OCI-LY3 (cell line): ENCODE measurements at regions not wholly inside any gene's neighbourhood (a gene's known extent, or its start where the extent isn't known, plus 50 kb on each side); places are given as distances from the start of the nearest gene placed in this dataset.

ENCODE experiments used
- H2AFZ ChIP-seq: fragments of 200-600, 300-600 bp; shearing (Covaris generic); 2 replicates; pipeline ENCODE4 v1.6.0; 2014; ENCODE audit warnings: antibody characterized with exemption, low read depth, low read length
- H3K27ac ChIP-seq: fragments of 200-600, 300-600 bp; sonication (generic); 2 replicates; pipeline ENCODE4 v1.5.1; 2014; ENCODE audit warnings: mild to moderate bottlenecking, low read length, moderate library complexity, mixed read lengths
- H3K27me3 ChIP-seq: fragments of 200-600, 300-600 bp; sonication (generic); 2 replicates; pipeline ENCODE4 v1.6.1; 2014; ENCODE audit warnings: low read depth, low read length, mixed read lengths
- H3K36me3 ChIP-seq: fragments of 200-600, 300-600 bp; sonication (generic); replicated peaks from 2 replicates; pipeline ENCODE3; 2014; ENCODE audit warnings: low read depth, low read length, mixed read lengths
- H3K4me1 ChIP-seq: fragments of 300-600, 200-600 bp; sonication (generic); 2 replicates; pipeline ENCODE4 v1.6.1; 2014; ENCODE audit warnings: low read length, mixed read lengths
- H3K4me2 ChIP-seq: fragments of 200-600, 300-600 bp; sonication (generic); 2 replicates; pipeline ENCODE4 v1.6.1; 2014; ENCODE audit warnings: low read length, mixed read lengths
- H3K4me3 ChIP-seq: fragments of 300-600, 200-600 bp; sonication (generic); 2 replicates; pipeline ENCODE4 v1.5.1; 2014; ENCODE audit warnings: antibody characterized with exemption, mild to moderate bottlenecking, low read length, moderate library complexity
- H3K79me2 ChIP-seq: fragments of 300-600, 200-600 bp; shearing (Covaris generic); 2 replicates; pipeline ENCODE4 v1.6.1; 2014; ENCODE audit warnings: mild to moderate bottlenecking, low read length, mixed read lengths
- H3K9ac ChIP-seq: fragments of 300-600, 200-600 bp; shearing (Covaris generic); 2 replicates; pipeline ENCODE4 v1.6.0; 2014; ENCODE audit warnings: mild to moderate bottlenecking, low read length, moderate library complexity
- H3K9me3 ChIP-seq: fragments of 200-600, 300-600 bp; shearing (Covaris generic); 2 replicates; pipeline ENCODE4 v1.6.1; 2014; ENCODE audit warnings: low read length, mixed read lengths; ENCODE audit not compliant: insufficient read depth
- H4K20me1 ChIP-seq: fragments of 200-600, 300-600 bp; sonication (generic); 2 replicates; pipeline ENCODE4 v1.6.1; 2016; ENCODE audit warnings: low read length, mixed read lengths; ENCODE audit not compliant: insufficient read depth
- CTCF ChIP-seq: fragments of 200-600, 300-600 bp; sonication (generic); IDR thresholded peaks from 2 replicates; pipeline ENCODE4 v1.5.1; 2014; ENCODE audit warnings: antibody characterized with exemption, low read length, low read depth
- EZH2phosphoT487 ChIP-seq: fragments of 200-600 bp; shearing (Covaris generic); IDR thresholded peaks from 2 replicates; pipeline ENCODE4 v1.6.1; 2018; ENCODE audit warnings: antibody characterized with exemption, mixed run types, low read depth

DNA sequence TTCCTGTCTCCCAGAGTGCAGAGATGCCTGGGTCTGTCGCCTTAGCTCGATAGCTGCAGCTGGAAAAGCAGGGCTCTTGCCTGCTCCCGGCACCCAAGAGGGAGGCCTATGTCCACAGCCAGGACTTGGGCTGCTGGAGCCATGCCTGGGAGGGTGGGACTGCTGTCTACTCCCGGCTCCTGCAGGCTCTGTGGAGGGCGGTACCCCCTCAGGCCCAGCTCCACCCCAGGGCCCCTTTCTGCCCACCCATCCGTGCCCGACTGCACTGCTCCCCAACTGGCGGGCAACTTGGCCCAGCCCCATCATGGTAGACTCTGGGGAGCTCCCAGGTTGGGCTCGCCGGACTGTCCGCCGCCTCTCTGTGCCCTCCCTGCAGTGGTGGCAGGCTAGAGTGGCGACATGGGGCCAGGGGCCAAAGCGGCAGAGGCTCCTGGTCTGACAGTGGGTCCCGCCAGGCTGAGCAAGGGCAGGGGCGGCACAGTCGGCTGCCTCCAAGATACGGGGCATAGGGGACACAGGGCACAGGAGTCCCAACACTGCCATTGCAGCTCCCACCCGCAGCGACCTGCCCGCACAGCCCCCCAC is 901.0 kb downstream of the CCDC85A start:
- Histone ChIP-seq H3K79me2 (no peaks in the 10 kb centered on the region), H3K4me2 (no peak overlapping the region), H3K9ac (no peak overlapping the region), H3K9me3 (no peaks in the 10 kb centered on the region), H3K4me3 (no peak overlapping the region), H3K4me1 (no peaks in the 10 kb centered on the region), H3K36me3 (no peaks in the 10 kb centered on the region), H3K27ac (no peak overlapping the region), H2AFZ (no peak overlapping the region), H3K27me3 (no peaks in the 10 kb centered on the region), H4K20me1 (no peaks in the 10 kb centered on the region)
- TF ChIP-seq CTCF (no peak), EZH2phosphoT487 (no peak)

DNA sequence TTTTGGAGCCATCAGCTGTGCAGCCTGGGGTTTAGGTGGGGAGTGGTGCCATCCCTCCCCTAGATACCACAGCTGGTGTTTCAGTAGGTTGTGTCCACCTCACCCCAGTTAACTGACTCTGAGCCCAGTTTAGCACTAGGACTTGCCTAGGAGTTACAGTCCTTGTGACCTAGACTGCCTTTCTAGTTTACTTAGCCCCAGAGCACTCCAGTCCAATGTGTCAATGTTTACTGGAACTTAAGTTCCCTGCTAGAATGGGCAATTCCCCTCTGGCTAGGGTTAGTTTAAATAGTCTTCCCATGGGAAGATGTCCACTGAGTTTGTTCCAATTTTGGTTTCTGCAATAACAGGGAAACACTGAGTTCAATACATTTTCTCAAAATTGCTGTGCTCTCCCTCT is 909.2 kb downstream of the CCDC85A start:
- H3K4me2 ChIP-seq: no peak overlapping the region
- no peaks in the 10 kb centered on the region for H3K27me3 ChIP-seq
- no peak overlapping the region for H3K4me3 ChIP-seq
- H2AFZ ChIP-seq: no peak overlapping the region
- H3K4me1 ChIP-seq: no peaks in the 10 kb centered on the region
- no peak overlapping the region for H3K27ac ChIP-seq
- no peaks in the 10 kb centered on the region for H4K20me1 ChIP-seq
- peaks cover 6% of the 10 kb centered on the region; the same call in 1 of the 2 replicates for H3K9me3 ChIP-seq
- H3K36me3 ChIP-seq: no peaks in the 10 kb centered on the region
- no peaks in the 10 kb centered on the region for H3K79me2 ChIP-seq
- no peak overlapping the region for H3K9ac ChIP-seq
- TF ChIP-seq EZH2phosphoT487: no peak
- no peak for TF ChIP-seq CTCF

DNA sequence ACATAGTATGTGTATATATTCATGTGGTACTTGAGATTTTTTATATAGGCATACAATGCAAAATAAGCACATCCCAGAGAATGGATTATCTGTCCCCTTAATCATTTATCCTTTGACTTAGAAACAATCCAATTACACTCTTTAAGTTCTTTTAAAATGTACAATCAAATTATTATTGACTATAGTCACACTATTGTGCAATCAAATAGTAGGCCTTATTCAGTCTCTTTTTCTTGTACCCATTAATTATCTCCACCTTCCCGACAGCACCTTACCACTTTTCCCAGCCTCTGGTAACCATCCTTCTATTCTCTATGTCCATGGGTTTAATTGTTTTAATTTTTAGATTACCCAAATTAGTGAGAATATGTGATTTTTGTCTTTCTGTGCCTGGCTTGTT is 914.1 kb downstream of the CCDC85A start:
- Histone ChIP-seq H3K79me2 (no peaks in the 10 kb centered on the region), H3K27me3 (no peaks in the 10 kb centered on the region), H3K27ac (no peak overlapping the region), H2AFZ (no peak overlapping the region), H3K36me3 (no peaks in the 10 kb centered on the region), H3K4me3 (no peak overlapping the region), H3K9me3 (peaks cover 6% of the 10 kb centered on the region; the same call in 1 of the 2 replicates), H3K4me2 (no peak overlapping the region), H4K20me1 (no peaks in the 10 kb centered on the region), H3K9ac (no peak overlapping the region), H3K4me1 (no peaks in the 10 kb centered on the region)
- TF ChIP-seq CTCF: no peak
- no peak for TF ChIP-seq EZH2phosphoT487

DNA sequence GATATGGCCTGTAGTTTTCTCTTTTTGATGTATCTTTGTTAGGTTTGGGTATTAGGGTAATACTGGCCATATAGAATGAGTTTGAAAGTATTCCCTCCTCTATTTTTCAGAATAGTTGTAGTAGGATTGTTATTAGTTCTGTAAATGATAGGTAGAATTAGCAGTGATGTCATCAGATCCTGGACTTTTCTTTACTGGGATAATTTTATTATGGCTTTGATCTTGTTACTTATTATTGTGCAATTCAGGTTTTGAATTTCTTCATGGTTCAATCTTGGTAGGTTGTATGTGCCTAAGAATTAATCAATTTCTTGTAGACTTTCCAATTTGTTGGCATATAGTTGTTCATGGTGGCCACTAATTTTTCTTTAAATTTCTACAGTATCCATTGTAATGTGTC is 916.6 kb downstream of the CCDC85A start:
- Histone ChIP-seq H3K27ac (no peak overlapping the region), H4K20me1 (no peaks in the 10 kb centered on the region), H3K9ac (no peak overlapping the region), H3K9me3 (no peaks in the 10 kb centered on the region), H3K27me3 (no peaks in the 10 kb centered on the region), H3K4me2 (no peak overlapping the region), H3K4me1 (no peaks in the 10 kb centered on the region), H3K4me3 (no peak overlapping the region), H3K79me2 (no peaks in the 10 kb centered on the region), H2AFZ (no peak overlapping the region), H3K36me3 (no peaks in the 10 kb centered on the region)
- TF ChIP-seq EZH2phosphoT487 (no peak), CTCF (no peak)
